Tibial artery (tissue), 4 donors: ENCODE measurements at regions not wholly inside any gene's neighbourhood (a gene's known extent, or its start where the extent isn't known, plus 50 kb on each side); places are given as distances from the start of the nearest gene placed in this dataset.

Source experiments
- DNase-seq, 2 donors: peaks; one replicate each; pipeline ENCODE4 v3.0.0-alpha.2; 2019
- H3K27ac ChIP-seq, 2 donors: fragments of 200-600 bp; sonication (generic) in 1 of 2; 1 replicate in 1 of 2; 2 replicates in 1 of 2; pipeline ENCODE4 v1.5.1; 2018 to 2019; ENCODE audit warnings: mild to moderate bottlenecking in 1 of 2
- H3K27me3 ChIP-seq, 2 donors: fragments of 200-600 bp; sonication (generic) in 1 of 2; one replicate each; pipeline versions ENCODE4 v1.5.1 to v1.6.0; 2016 to 2019
- H3K36me3 ChIP-seq, 3 donors: fragments of 200-600 bp; sonication (generic) in 2 of 3; one replicate each; pipeline ENCODE4 v1.5.1; 2016 to 2019; ENCODE audit warnings: mild to moderate bottlenecking in 2 of 3
- H3K4me1 ChIP-seq, 4 donors: fragments of 200-600 bp; sonication (generic) in 2 of 4; 1 replicate in 3 of 4; 2 replicates in 1 of 4; pipeline ENCODE4 v1.5.1; 2016 to 2019
- H3K4me3 ChIP-seq, 2 donors: fragments of 200-600 bp; sonication (generic) in 1 of 2; 1 replicate in 1 of 2; 2 replicates in 1 of 2; pipeline ENCODE4 v1.5.1; 2018 to 2019; ENCODE audit warnings: mild to moderate bottlenecking in 2 of 2
- H3K9me3 ChIP-seq, 3 donors: fragments of 200-600 bp; sonication (generic) in 1 of 3; one replicate each; pipeline ENCODE4 v1.5.1; 2016 to 2019
- CTCF ChIP-seq, 2 experiments: fragments of 200-600 bp in 1 of 2; fragments of 450-650 bp in 1 of 2; IDR thresholded peaks; one replicate each; pipeline ENCODE4 v1.5.1; 2017 to 2019; ENCODE audit warnings: antibody characterized with exemption in 2 of 2, mild to moderate bottlenecking in 1 of 2, moderate library complexity in 1 of 2
- intact Hi-C: fragments of 100-400 bp; cut with DNase I; formaldehyde crosslinking; loops from one replicate; pipeline ENCODE4 v1.15.0; 2023; ENCODE audit warnings: low total_unique reads

- no peak for DNase-seq
- Histone ChIP-seq H3K4me1 (no peaks in the 10 kb centered on the region), H3K27me3 (no peaks in the 10 kb centered on the region), H3K4me3 (no peak overlapping the region), H3K9me3 (no peaks in the 10 kb centered on the region), H3K36me3 (no peaks in the 10 kb centered on the region), H3K27ac (no peak overlapping the region)
- no peak for TF ChIP-seq CTCF (IDR thresholded peaks at IDR 0.05)
- intact Hi-C loops: loop anchor here (10.0 kb wide), 1 partner anchor 232 kb away; no protein-coding TSS in a partner anchor
These were observed 506.3 kb downstream of the UQCRFS1 start for GRCh38 chr19:28706693-28707092.

DNA sequence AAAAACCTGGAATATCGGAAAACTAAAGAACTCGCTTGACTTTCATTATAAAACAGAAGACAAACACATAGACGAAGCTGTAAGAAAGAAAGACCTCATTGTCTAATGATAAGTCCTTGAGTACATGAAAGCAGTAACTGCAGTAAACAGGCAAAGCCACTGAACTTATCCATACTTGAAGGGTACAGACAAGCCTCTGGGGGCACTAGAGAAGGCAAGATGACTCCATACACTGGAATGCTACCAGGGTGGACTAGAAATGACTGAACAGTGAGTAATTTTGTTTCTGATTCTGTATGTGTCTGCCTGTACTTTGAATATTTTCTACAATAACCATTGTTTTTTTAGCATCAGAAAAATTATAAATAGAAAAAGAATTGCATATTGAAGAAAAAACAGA, 507.9 kb downstream of the UQCRFS1 start:
- no peak overlapping the region for H3K4me3 ChIP-seq
- H3K27ac ChIP-seq: no peak overlapping the region
- no peak for DNase-seq
- no peaks in the 10 kb centered on the region for H3K27me3 ChIP-seq
- no peaks in the 10 kb centered on the region for H3K4me1 ChIP-seq
- H3K36me3 ChIP-seq: no peaks in the 10 kb centered on the region
- TF ChIP-seq CTCF (IDR thresholded peaks at IDR 0.05): no peak
- intact Hi-C loops: loop anchor here (10.0 kb wide), 1 partner anchor 230 kb away; no protein-coding TSS in a partner anchor
- no peaks in the 10 kb centered on the region for H3K9me3 ChIP-seq

GRCh38 chr19:28703400-28703956, 509.5 kb downstream of the UQCRFS1 start:
- Histone ChIP-seq H3K4me1 (no peaks in the 10 kb centered on the region), H3K36me3 (no peaks in the 10 kb centered on the region), H3K27me3 (no peaks in the 10 kb centered on the region), H3K9me3 (no peaks in the 10 kb centered on the region), H3K27ac (no peak overlapping the region), H3K4me3 (no peak overlapping the region)
- no peak for DNase-seq
- no peak for TF ChIP-seq CTCF (IDR thresholded peaks at IDR 0.05)
- intact Hi-C loops: loop anchor here (10.0 kb wide), 1 partner anchor 229 kb away; no protein-coding TSS in a partner anchor

- H3K4me3 ChIP-seq: no peak overlapping the region
- H3K9me3 ChIP-seq: no peaks in the 10 kb centered on the region
- no peak overlapping the region for H3K27ac ChIP-seq
- H3K36me3 ChIP-seq: no peaks in the 10 kb centered on the region
- intact Hi-C loops: loop anchor here (10.0 kb wide), 1 partner anchor 227 kb away; no protein-coding TSS in a partner anchor
- no peak for DNase-seq
- H3K27me3 ChIP-seq: no peaks in the 10 kb centered on the region
- no peaks in the 10 kb centered on the region for H3K4me1 ChIP-seq
- no peak for TF ChIP-seq CTCF (IDR thresholded peaks at IDR 0.05)
These were observed 511.5 kb downstream of the UQCRFS1 start for GRCh38 chr19:28701491-28701890.

DNA sequence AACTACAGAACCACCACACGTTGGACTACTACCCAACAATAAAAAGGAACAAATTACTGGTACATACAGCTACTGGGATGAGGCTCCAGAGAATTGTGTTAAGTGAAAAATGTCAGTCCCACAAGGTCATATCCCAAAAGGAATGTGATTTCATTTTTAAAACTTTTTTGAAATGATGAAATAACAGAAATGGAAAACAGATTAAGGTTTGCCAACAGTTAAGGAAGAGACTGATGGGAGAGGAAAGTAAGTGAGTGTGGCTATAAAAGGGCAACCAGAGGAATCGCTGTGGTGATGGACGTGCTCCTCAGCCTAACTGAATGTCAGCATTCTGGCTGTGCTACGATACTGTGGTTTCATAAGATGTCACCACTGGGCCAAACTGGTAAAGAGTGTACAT, 512.8 kb downstream of the UQCRFS1 start:
- Histone ChIP-seq H3K9me3 (no peaks in the 10 kb centered on the region), H3K36me3 (no peaks in the 10 kb centered on the region), H3K27me3 (no peaks in the 10 kb centered on the region), H3K4me1 (no peaks in the 10 kb centered on the region), H3K27ac (no peak overlapping the region), H3K4me3 (no peak overlapping the region)
- intact Hi-C loops: loop anchor here (10.0 kb wide), 1 partner anchor 225 kb away; no protein-coding TSS in a partner anchor
- no peak for TF ChIP-seq CTCF (IDR thresholded peaks at IDR 0.05)
- DNase-seq: no peak

DNA sequence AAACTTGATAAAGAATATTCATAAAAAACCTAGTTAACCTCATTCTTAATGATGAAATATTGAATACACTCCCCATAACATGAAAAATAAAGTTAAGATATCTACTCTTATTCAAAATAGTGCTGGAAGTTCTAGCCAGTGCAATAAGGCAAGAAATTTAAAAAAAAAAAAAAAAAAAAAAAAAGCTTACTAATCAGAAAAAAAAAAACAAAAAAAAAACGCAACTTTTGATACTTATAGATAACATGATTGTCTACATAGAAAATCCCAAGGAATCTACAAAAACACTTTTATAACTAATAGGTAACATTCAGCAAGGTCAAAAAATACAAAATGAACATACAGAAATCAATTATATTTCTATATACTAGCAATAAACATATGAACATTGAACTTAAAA, 515.6 kb downstream of the UQCRFS1 start:
- Histone ChIP-seq H3K36me3 (no peaks in the 10 kb centered on the region), H3K27ac (no peak overlapping the region), H3K9me3 (no peaks in the 10 kb centered on the region), H3K27me3 (no peaks in the 10 kb centered on the region), H3K4me1 (no peaks in the 10 kb centered on the region), H3K4me3 (no peak overlapping the region)
- TF ChIP-seq CTCF (IDR thresholded peaks at IDR 0.05): no peak
- DNase-seq: no peak
- intact Hi-C loops: no loop called here
